RWPE2 (cell line): ENCODE measurements at regions not wholly inside any gene's neighbourhood (a gene's known extent, or its start where the extent isn't known, plus 50 kb on each side); places are given as distances from the start of the nearest gene placed in this dataset.

ENCODE experiments used
- ATAC-seq: fragments of 200-7000 bp; cut with Tn5 transposase; 3 replicates; pipeline ENCODE4 v1.9.1; 2021; ENCODE audit warnings: low read depth
- DNase-seq: peaks from one replicate; pipeline ENCODE4 v3.0.0-alpha.2; 2020; ENCODE audit warnings: low spot score
- H3K27ac ChIP-seq: fragments of 450-650 bp; 2 replicates; pipeline ENCODE4 v1.5.1; 2017; ENCODE audit warnings: mild to moderate bottlenecking; ENCODE audit not compliant: poor library complexity, severe bottlenecking
- H3K27me3 ChIP-seq: fragments of 250-450 bp; sonication (Bioruptor Pico); 2 replicates; pipeline ENCODE4 v1.5.1; 2021; ENCODE audit warnings: mild to moderate bottlenecking, moderate library complexity; ENCODE audit not compliant: insufficient read depth, poor library complexity, severe bottlenecking
- H3K36me3 ChIP-seq: fragments of 250-450 bp; sonication (Bioruptor Pico); 2 replicates; pipeline ENCODE4 v1.5.1; 2020; ENCODE audit warnings: low read depth, mild to moderate bottlenecking, moderate library complexity
- H3K4me1 ChIP-seq: fragments of 250-450 bp; sonication (Bioruptor Pico); 2 replicates; pipeline ENCODE4 v1.5.1; 2021; ENCODE audit warnings: mild to moderate bottlenecking, moderate library complexity; ENCODE audit not compliant: insufficient read depth, poor library complexity, severe bottlenecking
- H3K4me3 ChIP-seq: fragments of 250-450 bp; sonication (Bioruptor Pico); 2 replicates; pipeline ENCODE4 v1.5.1; 2021; ENCODE audit warnings: mild to moderate bottlenecking, moderate library complexity; ENCODE audit not compliant: severe bottlenecking
- H3K9me3 ChIP-seq: fragments of 250-450 bp; sonication (Bioruptor Pico); 2 replicates; pipeline ENCODE4 v1.5.1; 2021; ENCODE audit warnings: mild to moderate bottlenecking, moderate library complexity; ENCODE audit not compliant: severe bottlenecking
- TF ChIP-seq, protein P1 (sequence below): fragments of 450-650 bp; IDR thresholded peaks from one replicate; pipeline ENCODE4 v1.5.1; 2017; ENCODE audit warnings: mild to moderate bottlenecking, moderate library complexity; ENCODE audit not compliant: poor library complexity, severe bottlenecking

DNA sequence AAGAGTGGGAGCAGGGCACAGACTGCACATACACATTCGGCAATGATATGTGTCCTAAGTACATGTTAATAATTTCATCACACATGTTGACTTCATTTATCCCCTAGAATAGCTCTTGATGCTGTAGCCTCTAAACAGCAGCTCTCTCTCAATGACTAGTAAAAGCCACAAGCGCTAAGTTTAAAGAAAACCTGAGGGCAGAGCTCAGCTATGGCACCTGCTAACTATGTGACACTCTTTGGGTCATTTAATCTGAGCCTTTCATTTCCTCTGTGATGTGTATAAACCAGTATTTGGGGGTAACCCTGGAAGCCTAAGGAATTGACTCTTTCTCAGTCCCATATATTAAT, 140.6 kb upstream of the MOCS2 start:
- Histone ChIP-seq H3K27ac (peak overlapping the region; percentile 98), H3K27me3 (no peaks in the 10 kb centered on the region), H3K36me3 (no peaks in the 10 kb centered on the region), H3K9me3 (no peaks in the 10 kb centered on the region), H3K4me1 (peaks cover 52% of the 10 kb centered on the region), H3K4me3 (no peak overlapping the region)
- ATAC-seq = no peak
- no peak for DNase-seq
- TF ChIP-seq, protein P1, sequence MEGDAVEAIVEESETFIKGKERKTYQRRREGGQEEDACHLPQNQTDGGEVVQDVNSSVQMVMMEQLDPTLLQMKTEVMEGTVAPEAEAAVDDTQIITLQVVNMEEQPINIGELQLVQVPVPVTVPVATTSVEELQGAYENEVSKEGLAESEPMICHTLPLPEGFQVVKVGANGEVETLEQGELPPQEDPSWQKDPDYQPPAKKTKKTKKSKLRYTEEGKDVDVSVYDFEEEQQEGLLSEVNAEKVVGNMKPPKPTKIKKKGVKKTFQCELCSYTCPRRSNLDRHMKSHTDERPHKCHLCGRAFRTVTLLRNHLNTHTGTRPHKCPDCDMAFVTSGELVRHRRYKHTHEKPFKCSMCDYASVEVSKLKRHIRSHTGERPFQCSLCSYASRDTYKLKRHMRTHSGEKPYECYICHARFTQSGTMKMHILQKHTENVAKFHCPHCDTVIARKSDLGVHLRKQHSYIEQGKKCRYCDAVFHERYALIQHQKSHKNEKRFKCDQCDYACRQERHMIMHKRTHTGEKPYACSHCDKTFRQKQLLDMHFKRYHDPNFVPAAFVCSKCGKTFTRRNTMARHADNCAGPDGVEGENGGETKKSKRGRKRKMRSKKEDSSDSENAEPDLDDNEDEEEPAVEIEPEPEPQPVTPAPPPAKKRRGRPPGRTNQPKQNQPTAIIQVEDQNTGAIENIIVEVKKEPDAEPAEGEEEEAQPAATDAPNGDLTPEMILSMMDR = no peak

- ATAC-seq = peak; percentile 13
- TF ChIP-seq, protein P1 = no peak
These were observed 143.9 kb upstream of the MOCS2 start for GRCh38 chr5:53253421-53253871.

GRCh38 chr5:53256746-53257145, 147.2 kb upstream of the MOCS2 start:
- DNase-seq (peak; percentile 66), ATAC-seq (peak; percentile 70)
- H3K4me1 ChIP-seq = peaks cover 37% of the 10 kb centered on the region
- H3K27ac ChIP-seq = peak overlapping the region; percentile 88
- H3K4me3 ChIP-seq = no peak overlapping the region
- no peaks in the 10 kb centered on the region for H3K36me3 ChIP-seq
- TF ChIP-seq, protein P1 = no peak
- no peaks in the 10 kb centered on the region for H3K9me3 ChIP-seq
- H3K27me3 ChIP-seq = no peaks in the 10 kb centered on the region

More at GRCh38 chr5:53253421-53253871, 143.9 kb upstream of the MOCS2 start:
- Histone ChIP-seq H3K27me3 (no peaks in the 10 kb centered on the region), H3K4me1 (peaks cover 51% of the 10 kb centered on the region), H3K9me3 (no peaks in the 10 kb centered on the region), H3K27ac (peak overlapping the region; percentile 62), H3K36me3 (no peaks in the 10 kb centered on the region), H3K4me3 (no peak overlapping the region)
- DNase-seq = no peak

DNA sequence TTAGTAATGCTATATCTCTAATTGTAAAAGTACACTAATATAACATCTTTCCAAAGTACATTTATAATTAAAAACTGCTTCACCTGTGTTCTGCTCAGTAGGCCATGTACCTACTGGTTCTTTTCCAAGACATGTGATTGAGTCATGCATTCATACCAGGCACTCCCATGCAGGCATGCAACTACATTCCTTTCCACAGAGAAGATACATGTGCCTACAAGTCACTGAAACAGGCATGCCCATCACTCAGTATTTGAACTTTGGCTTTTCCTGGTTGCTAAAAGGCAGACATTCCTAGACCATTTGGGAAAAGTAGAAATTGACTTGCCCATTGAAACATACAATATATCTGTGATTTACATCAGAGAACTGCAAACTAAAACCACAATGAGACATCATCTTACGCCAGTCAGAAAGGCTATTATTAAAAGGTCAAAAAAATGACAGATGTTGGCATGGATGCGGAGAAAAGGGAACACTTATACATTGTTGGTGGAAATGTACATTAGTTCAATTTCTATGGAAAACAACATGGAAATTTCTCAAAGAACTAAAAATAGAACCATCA, 148.3 kb upstream of the MOCS2 start:
- TF ChIP-seq, protein P1 = no peak
- Histone ChIP-seq H3K4me3 (no peak overlapping the region), H3K4me1 (peaks cover 37% of the 10 kb centered on the region), H3K9me3 (no peaks in the 10 kb centered on the region), H3K27ac (peak overlapping the region; percentile 88), H3K27me3 (no peaks in the 10 kb centered on the region), H3K36me3 (no peaks in the 10 kb centered on the region)
- peak; percentile 78 for DNase-seq
- peak; percentile 85 for ATAC-seq

- peak overlapping the region; percentile 88 for H3K27ac ChIP-seq
- no peak overlapping the region for H3K4me3 ChIP-seq
- TF ChIP-seq, protein P1 = no peak
- H3K9me3 ChIP-seq = no peaks in the 10 kb centered on the region
- H3K4me1 ChIP-seq = peaks cover 24% of the 10 kb centered on the region
- DNase-seq = no peak
- no peak for ATAC-seq
- no peaks in the 10 kb centered on the region for H3K36me3 ChIP-seq
- no peaks in the 10 kb centered on the region for H3K27me3 ChIP-seq
These were observed 149.6 kb upstream of the MOCS2 start for GRCh38 chr5:53259176-53259575.
